HG02852 (cell line): ENCODE measurements at regions not wholly inside any gene's neighbourhood (a gene's known extent, or its start where the extent isn't known, plus 50 kb on each side); places are given as distances from the start of the nearest gene placed in this dataset.
"Not testable (repeated sequence)": the region's sequence is repeated elsewhere in the genome, so short reads cannot be mapped to it uniquely, and the experiment has no call there.

Experiments
- ATAC-seq: cut with Tn5 transposase; IDR thresholded peaks from one replicate; pipeline ENCODE4 v1.9.1; 2021; ENCODE audit warnings: mild to moderate bottlenecking, moderate library complexity; ENCODE audit not compliant: unreplicated experiment

DNA sequence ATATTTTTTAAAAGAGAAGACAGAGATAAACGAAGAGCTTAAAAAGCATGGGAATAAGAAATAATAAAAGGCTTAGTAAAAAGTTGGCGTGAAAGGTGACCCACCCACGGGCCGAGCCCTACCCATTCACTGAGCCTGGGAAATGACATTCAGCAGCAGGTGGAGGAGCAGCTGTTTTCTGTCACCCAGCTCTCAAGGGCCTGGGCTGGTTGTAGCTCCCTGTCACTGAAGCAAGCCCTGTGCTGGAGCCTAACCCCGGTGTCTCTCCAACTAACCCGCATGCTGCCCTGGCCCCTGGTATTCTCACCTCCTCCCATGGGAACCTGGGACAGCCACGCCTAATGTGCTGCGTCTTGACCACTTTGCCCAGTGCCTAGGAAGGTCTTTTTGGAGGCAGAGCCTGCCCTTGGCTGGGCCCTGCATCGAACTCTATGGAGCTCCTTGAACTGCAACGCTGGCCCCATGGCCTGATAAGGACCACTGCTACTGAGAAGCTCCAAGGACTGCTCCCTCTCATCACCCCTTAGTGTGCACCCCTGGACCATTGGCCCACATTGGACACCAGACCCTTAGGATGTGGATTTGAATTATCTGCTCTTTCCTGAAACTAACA is 68.8 kb upstream of the IYD start:
- ATAC-seq: no peak

DNA sequence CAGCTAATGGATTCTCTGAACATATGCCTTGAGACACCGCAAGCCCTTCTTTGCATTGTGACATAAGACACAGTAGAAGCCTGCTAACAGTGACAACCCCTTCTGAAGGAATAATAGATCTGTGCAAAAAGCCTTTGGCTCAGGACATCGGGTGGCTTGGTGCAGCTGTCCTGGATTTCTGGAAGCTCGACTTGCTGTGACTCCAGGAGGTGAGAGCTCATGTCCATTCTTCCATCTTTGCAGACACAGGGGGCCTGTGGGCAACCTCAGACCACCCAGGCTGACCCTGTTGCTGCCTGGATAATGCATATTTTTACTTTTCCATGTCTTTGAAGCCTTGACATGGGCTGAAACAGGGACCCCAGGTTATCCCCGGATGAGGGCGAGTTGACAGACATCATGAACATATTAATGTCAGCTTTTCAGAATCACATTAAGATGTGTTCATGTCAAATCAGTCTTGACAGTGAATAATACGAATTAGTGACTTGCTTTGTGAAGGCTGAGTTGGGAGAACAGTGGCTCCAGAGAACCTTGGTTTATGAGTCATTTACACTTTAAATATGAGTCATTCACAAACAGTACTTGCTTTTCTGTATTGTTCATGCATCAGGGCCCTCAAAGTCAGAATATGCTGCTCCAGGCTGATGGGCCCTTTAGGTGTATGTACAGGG is 66.8 kb upstream of the IYD start:
- ATAC-seq: peak; percentile 97

DNA sequence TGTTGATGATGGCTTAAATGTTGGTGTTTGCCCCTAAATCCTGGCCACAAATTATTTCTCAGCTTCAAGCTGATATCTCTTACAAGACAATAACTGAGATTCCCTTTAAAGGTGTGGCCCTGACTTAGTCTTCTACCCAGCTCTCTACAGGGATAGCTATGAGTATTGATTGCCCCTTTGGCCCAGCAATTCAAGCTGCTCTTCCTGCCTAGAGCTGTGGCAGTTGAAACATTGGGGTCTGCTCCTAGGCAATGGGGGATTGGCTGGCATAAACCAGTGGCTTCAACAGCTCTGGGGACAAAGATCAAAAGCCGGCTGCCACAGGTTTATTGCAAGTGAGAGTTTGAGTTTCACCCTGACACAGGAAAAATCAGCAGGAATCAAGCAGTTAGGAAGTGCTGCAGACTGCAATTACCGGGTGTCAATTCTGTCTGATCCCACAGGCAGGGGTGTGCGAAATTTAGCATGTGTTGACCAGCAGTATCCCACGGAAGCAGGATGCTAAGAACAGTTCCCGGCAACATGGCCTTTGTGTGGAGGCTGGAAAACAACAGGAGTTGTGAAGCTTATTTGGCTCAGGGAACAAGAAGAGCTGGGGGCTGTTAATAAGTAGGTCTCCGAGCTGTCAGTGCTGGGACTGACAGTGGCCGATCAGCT is 66.2 kb upstream of the IYD start:
- peak; percentile 33 for ATAC-seq

DNA sequence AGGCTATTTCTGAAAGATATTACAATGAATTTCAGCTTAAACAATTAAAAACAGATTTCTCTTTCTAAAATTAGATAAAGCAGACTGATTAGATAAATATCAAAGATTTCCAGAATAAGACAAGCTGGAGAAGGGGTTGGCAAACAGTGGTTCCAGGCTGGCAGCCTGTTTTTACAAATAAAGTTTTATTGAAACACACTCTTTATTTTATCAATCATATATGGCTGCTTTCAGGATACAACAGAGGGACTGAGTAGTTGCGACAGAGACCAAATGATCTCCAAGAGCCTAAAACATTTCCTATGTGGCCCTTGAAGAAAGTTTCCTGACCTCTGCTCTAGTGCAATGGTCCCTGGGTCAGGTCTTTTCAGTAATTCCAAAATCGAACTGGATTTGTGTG is 65.6 kb upstream of the IYD start:
- ATAC-seq: no peak

DNA sequence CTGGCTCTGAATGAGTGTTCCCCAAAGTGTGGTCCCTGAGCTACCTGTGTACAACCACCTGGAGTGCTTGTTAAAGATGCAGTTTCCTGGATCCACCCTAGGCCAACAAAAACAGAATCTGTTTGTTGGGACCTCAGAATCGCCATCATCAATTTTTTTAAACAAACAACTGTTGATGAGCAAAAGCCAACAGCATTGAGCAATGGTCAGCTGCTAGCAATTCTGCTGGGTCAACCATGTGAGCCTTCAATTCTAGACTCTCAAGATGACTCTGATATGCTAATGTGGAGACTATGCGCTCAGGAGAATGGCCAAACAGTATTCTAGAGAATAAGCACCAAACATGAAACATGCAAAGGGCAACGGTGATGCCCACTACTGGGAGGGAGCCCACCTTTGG is 64.4 kb upstream of the IYD start:
- no peak for ATAC-seq

DNA sequence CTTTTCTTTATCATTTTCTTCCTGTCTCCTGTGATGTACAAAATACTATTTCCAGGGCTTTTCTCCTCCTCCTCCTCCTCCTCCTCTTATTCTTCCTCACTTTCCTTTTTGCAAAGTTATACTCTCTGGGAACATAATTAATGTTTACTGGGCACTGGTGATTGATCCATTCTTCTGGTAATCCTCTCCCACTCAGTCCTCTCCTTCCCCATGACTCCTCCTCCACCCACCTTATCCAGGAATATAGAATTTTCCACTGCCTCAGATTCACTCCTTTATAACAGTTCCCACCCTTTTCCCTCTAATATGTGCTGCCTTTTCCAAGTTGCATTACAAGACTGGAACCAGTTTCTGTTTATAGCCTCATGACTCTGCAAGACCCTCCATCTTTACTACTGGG is 62.5 kb upstream of the IYD start:
- no peak for ATAC-seq

DNA sequence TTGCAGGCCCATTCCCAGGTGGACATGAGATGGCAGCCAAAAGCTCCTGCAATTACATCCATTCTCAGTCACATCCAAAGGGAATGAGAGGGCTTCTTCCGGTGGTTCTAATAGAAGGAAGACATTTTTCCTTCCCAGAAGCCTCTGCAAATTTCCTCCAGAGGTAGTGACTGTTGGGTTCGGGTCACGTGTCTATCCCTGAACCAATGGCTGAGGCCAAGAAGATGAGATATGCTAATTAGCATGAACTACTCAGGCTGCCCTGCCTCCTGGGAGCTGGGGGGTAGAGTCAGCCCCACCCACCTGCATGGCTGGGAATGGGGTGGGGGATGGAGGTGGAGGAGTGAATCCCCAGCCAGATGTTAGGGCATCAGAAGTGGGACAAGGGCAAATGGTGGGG is 61.3 kb upstream of the IYD start:
- ATAC-seq: no peak

DNA sequence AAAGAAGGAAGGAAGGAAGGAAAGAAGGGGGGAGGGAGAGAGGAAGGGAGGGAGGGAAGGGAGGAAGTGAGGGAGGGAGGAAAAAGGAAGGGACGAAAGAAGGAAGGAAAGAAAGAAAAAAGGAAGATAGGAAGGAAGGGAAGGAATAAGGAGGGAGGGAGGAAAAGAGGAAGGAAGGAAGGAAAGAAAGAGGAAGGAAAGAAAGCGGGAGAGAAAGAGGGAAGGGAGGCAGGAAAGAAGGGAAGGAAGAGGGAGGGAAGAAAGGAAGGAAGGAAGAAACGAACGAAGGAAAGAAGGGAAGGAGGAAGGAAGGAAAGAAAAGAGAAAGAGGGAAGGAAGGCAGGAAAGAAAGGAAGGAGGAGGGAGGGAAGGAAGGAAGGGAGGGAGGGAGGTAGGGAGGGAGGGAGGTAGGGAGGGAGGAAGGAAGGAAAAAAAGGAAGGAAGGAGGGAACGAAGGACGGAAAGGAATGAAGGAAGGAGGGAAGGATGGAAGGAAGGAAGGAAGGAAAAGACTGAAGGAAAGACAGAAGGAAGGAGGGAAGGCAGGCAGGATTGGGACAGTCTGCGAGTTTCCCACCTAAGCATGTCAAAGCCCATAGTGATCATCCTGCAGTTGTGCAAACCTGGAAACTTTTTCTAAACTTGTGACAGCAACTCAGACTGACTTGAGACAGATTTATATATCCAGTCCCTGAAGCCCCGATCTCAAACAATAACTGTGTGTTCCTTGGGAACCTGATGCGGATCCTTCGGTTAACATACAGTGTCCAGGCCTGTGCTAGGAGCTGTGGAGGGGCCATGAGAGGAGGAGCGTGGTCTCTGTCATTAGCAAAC is 59.8 kb upstream of the IYD start:
- ATAC-seq: no peak

DNA sequence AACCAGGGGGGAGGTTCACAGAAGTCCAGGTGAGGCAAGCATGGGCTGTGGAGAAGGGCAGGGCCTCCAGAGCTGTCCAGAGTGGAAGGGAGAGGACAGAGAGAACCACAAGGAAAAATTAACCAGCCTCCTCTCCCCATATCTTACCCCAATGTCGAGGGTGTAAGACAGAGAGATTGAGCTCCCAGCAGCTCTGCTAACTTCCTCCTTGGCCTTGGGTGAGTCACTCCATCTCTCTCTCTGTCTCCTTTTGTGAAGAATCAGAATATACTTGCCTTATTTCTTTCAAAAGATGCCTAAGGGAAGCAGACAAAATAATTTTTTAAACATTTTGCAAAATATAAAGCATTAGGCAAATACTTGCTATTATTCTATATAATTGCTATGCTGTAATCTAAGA is 58.3 kb upstream of the IYD start:
- no peak for ATAC-seq

DNA sequence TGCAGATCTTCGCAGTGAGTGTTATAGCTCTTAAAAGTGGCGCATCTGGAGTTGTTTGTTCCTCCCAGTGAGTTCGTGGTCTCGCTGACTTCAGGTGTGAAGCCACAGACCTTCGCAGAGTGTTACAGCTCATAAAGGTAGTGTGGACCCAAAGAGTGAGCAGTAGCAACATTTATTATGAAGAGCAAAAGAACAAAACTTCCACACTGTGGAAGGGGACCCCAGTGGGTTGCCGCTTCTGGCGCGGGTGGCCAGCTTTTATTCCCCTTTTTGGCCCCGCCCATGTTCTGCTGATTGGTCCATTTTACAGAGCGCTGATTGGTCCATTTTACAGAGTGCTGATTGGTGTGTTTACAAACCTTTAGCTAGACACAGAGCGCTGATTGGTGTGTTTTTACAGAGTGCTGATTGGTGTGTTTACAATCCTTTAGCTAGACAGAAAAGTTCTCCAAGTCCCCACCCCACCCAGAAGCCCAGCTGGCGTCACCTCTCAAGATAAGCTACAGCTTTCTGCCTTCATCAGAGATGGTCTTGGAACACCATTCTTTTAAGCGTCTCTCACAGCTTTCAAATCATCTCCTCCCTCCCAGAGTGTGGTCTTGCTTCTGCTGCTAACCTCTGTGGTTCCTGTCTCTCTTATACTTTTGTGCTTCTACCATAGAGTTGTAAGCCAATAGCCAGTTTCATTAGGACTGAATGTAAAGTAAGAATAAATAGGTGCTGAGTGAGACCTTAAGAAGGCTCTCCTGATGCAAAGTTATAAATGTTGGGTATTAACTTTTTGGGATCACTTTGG is 57.5 kb upstream of the IYD start:
- ATAC-seq: not testable (repeated sequence)

DNA sequence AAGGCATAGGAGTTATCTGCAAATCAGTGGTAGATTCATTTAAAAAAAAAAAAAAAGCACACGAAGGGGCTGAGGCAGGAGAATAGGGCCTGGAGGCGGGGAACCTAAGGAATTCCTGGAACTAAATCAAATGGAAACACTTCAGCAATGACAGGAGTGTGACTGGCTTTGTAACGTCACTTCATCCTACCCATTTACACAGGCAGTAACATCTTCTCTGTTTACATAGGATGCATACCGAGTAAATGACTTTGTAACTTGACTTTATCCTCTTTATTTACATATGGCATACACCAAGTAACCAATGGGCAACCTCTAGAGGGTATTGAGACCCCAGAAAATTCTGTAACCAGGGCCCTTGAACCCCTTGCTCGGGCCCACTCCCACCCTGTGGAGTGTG is 56.4 kb upstream of the IYD start:
- no peak for ATAC-seq

DNA sequence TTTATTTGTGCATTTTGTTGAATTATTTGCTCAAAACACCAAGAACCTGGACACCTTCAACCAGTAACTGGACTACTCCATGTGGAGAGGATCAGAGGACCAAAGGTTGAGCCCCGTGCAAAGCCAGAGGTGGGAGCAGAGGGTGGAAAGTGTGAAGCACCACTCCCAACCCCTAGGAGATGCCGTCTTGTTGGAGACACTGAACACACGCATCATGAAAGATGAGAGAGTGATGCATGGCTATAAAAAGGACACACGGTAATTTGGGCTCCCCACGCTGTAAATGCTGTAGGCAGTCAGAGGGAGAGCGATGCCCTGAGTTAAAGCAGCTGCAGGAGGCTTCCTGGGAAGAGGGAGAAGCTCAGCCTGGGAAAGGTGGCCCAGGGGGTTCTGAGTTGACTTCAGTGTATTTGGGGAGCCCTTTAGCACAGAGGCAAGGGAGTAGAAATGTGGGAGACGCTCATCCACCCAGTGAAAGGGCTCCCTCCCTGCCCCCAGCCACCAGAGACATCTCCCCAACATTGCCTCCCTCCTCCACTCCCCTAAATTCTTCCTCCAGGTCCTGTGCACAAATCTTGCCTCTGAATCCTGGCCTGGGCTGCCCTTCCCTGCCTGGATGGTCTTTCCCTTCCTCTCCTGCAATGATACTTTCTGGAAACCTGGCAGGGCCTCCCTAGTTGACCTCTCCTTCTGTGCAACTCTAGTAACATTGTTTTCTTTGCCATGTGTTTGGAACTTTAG is 55.8 kb upstream of the IYD start:
- no peak for ATAC-seq

DNA sequence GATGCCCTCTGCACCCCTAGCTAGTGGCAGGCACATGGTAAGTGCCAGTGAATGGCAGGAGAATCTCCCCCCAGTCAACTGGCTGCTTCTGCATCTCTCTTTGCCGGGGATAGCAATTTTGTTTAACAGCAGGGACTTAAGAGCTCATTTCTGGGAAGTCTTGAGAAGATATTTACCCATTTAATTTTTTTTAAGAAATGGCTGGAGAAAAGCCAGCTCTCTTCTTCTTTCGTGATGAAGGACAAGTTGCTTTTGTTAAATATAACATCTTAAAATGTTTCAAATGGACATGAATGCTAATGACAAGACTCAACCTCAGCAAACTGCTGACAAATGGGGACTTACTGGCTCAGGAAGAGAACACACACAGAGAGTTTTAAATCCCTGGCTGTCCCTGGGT is 55.0 kb upstream of the IYD start:
- ATAC-seq: no peak

DNA sequence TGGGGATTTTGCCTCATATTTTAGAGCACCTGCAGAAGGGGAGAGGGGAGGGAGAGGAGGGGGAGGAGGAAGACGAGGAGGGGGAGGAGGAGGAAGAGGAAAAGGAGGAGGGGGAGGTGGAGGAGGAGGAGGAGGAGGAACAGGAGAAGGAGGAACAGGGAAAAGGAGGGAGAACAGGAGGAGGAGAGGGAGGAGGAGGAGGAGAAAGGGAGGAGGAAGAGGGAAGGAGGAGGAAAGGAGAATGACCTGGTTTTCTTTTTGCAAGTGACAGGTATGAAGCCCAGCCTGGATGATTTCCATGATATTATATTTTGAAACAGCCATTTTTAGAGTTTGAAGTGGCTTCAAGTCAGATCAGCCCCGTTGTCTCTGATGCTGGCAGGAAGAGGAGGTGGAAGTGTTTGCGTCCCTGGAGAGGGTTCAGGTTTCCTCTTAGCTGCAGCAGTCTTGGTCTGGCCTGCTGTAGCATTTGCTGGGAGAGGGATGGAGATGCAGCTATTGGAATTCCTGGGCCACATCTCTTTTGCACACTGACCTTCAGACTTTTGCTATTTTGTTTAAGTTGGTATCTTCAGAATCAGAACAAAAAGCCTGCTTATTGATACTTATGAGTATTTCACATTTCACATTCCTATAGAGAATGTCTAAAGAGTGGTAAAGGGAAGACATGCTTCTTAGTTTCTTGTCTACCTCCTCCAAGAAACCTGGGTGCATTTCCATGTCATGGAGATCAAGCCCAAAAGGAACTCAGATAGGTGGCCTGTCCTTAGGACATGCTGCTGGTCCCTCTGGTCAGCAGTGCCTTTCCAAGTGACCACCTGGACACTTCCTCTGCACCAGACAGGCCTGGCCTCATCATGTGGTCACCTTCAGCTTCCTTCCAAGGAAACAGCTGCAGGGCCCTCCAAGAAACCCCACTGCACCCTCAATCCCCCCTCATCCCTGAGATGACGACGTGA is 54.3 kb upstream of the IYD start:
- no peak for ATAC-seq

DNA sequence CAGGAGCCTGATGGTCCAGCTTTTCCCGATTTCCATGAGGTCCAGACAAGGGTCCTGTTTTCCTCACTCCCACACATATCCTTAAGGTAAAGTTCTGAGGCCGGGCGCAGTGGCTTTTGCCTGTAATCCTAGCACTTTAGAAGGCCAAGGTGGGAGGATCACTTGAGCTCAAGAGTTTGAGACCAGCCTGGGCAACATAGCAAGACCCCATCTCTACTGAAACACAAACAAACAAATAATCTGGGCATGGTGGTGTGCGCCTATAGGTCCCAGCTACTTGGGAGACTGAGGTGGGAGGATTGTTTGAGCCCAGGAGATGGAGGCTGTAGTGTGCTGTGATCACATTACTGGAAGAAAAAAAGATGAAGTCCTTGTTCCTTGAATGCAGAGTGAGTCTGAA is 53.2 kb upstream of the IYD start:
- ATAC-seq: no peak

DNA sequence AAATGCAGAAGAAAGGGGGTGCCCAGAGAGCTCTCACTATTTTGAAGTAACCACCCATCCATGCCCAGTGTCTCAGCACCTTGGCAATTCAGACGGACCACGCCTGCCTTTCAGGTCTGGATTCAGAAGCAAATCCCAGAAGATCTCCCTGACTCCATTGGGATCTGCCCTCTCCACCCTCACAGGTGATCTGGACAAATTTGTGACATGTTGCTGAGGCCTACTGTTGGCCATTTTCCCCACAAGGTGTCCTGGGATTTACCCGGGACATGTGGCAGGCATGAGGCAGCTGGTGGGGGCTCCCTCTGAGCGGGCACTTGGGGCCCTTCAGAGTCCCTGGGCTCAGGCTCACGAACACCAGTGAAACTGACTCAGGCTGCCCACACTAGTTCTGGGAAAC is 51.9 kb upstream of the IYD start:
- ATAC-seq: no peak
